Stomach (tissue), 4 donors: ENCODE measurements at regions not wholly inside any gene's neighbourhood (a gene's known extent, or its start where the extent isn't known, plus 50 kb on each side); places are given as distances from the start of the nearest gene placed in this dataset.

Experiments
- CTCF ChIP-seq, 7 experiments: fragments of 450-650 bp in 4 of 7; fragments of 200-600 bp in 3 of 7; sonication (generic) in 3 of 7; IDR thresholded peaks; one replicate each; pipeline ENCODE4 v1.5.1; 2016 to 2019; ENCODE audit warnings: antibody characterized with exemption in 7 of 7, control low read depth in 2 of 7, mild to moderate bottlenecking in 1 of 7
- EP300 ChIP-seq: sonication (generic); formaldehyde crosslinking; IDR thresholded peaks from one replicate; pipeline ENCODE4 v1.6.1; 2017; ENCODE audit warnings: antibody characterized with exemption
- POLR2A ChIP-seq, 4 donors: fragments of 450-650 bp; IDR thresholded peaks; one replicate each; pipeline ENCODE4 v1.6.1; 2016; ENCODE audit warnings: antibody characterized with exemption in 4 of 4, control low read depth in 2 of 4, mild to moderate bottlenecking in 1 of 4, moderate library complexity in 1 of 4

GRCh38 chr21:22393324-22393723 is 1395.1 kb downstream of the NCAM2 start:
- TF ChIP-seq EP300 (no peak), CTCF (IDR thresholded peaks at IDR 0.05) (no peak), POLR2A (IDR thresholded peaks at IDR 0.05) (no peak)
